HG03342 (cell line): ENCODE measurements at regions not wholly inside any gene's neighbourhood (a gene's known extent, or its start where the extent isn't known, plus 50 kb on each side); places are given as distances from the start of the nearest gene placed in this dataset.

ENCODE experiments used
- ATAC-seq: cut with Tn5 transposase; IDR thresholded peaks from one replicate; pipeline ENCODE4 v1.9.1; 2021; ENCODE audit warnings: mild to moderate bottlenecking, moderate library complexity; ENCODE audit not compliant: unreplicated experiment

DNA sequence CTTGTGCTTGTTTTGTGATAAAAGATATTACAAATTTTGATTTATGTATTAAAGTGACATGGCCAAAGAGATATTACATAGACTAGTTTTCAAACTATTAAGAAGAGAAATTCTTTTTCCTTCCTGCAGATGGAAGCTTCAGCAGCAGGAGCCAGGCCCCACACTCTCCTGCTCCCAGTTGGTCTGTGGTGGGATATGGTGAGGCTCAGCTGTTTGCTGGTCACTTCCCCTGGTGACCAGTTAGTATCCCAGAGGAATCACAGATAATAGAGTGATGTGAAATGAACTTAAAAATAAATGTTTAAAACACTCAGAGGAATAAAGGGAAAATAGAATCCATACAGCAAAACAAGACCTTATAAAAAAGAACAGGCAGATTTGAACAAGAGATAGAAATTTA, 154.7 kb downstream of the KTN1 start:
- ATAC-seq: no peak

DNA sequence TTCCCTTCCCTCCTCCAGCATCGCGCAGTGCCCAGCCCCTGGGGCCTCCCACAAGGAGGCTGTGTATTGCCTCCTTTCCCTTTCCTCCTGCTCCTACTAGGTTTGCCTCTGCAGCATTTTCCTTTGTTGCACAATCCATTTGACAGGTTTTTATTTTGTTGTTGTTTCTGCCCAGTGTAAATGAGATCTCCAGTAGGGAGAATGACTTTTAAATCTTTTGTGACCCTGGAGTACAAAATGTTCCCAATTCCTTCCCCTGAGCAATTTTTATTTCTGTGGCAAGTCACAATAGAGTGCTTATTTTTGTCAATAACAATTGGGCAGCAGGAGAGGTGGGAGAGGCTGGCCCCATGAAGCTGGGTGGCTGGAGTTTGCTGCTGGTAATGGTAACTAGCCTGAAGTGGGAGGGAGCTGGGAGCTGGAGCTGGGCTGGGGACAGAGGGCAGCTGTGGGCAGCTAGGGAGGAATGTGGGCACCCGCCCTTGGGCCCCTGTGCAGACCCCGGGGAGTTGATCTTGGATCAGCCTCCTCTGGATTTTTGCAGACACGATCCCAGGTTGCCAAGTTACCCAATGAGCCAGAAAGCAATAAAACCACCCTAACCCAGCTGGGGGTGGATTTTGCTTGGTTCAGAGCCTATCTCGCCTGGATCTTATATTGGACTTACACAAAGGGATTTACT, 160.1 kb downstream of the KTN1 start:
- no peak for ATAC-seq

DNA sequence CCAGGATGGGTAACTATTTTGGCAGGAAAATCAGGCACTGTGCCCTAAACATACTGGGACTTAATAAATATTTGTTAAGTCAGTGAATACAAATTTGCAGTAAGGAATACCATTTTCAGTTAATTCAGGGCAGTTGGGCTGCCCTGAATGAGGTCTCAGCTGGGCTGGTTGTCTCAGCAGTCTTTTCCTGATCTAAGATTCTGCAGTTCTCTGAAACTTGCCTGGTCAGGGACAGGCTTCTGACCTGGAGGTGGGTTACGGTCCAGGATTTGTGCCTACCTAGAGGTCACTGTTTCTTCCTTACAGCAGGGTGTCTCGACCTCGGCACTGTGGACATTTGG, 160.6 kb downstream of the KTN1 start:
- no peak for ATAC-seq

DNA sequence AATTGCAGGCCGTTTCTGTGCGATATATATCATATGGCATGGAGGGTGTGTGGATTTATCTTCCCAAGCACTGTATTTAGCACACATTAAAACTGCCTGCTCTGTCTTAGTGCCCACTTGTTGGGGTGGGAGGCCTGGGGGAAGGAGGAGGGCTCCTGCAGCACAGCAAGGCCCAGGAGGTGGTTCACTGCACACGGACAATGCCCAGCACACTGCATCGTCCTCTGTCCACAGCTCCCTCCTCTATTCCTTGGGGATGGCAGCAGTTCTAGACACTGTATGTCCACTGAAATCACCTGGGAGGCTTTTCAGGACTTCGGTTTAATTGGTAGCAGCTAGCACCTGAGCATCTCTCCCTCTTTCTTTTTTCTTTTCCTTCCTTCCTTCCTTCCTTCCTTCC, 161.2 kb downstream of the KTN1 start:
- ATAC-seq: no peak

DNA sequence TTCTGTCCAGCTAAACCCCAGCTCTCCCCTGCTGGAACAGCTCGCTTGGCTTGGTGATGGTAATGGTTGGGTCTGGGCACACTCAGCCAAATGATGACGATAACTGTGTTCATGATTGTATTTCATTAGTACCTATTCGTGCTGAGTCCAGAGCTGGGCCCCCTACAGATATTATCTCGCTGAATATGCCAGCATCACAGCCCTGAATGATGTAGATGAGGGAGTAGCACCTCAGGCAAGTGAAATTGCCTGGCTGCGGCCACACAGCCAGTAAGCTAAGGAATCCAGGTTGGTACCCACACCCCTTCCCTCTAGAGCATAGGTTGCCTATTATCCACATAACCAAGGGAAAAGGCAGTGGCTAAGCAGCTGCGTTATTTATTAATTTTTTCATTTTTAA, 163.5 kb downstream of the KTN1 start:
- no peak for ATAC-seq

DNA sequence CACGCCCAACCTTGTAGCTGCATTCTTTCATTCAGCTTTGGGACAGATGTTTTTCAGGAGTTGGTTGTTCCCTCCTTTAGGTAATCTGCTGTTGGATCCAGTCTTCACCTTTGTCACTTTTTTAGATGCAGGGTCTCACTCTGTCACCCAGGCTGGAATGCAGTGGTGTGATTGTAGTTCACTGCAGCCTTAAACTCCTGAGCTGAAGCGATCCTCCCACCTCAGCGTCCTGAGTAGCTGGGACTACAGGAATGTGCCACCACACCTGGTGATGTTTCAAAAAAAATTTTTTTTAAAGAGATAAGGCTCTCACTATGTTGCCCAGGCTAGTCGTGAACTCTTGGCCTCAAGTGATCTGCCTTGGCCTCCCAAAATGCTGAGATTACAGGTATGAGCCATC, 164.3 kb downstream of the KTN1 start:
- ATAC-seq: no peak

DNA sequence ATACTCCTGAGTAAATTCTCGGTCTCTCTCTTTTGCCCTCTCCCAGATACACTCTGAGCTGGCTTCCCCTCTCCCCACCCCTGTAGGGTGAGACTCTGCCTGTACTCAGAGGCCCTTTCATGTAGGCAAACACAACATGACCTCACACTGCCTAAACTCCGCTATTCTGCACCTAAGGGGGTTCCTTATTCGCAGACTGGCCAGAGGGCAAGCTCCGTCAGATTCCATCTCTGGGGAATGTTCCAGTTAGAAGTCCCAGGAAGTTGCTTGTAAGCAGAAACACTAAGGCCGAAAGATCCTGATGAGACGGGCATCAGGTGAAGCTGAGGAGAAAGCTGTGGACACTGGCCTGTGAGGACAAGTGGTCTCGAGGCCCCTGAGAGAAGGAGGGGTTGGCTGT, 165.9 kb downstream of the KTN1 start:
- ATAC-seq: no peak

DNA sequence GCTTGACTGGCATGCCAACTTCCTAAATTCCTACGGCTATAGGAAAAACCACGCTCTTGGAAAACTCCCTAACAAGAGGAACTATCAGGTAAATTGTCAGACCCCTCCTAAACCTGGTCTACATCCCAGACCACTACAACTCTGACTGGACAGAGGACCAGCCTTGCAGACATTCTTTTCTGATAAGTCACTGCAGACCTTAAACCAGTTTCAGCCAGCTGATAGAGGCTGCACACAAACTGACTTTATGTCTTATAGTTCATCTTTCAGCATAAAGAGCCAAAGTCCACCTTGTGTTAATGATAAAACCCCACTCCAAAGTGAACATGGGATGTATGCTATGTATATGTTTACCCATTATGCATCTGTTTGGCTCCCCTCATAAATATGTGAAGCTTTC, 166.6 kb downstream of the KTN1 start:
- ATAC-seq: no peak

DNA sequence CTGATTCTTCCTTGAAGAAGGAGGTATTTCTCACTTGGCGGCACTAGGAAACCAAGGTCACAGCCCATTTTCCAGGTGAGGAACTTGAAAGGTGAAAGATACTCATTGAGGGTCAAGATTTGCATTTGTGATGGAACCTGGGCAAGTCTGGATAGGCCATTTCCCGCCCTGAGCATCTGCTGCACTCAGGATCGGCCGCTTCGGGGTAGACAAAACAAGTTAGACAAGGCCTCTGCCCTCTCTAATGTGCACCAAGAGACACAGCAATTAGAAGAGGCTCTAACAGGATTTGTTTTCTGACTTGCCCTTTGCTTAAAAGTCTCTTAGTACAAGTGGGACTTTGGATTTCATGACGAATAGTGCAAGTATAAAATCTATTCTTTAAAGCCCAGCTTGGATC, 167.2 kb downstream of the KTN1 start:
- ATAC-seq: no peak

DNA sequence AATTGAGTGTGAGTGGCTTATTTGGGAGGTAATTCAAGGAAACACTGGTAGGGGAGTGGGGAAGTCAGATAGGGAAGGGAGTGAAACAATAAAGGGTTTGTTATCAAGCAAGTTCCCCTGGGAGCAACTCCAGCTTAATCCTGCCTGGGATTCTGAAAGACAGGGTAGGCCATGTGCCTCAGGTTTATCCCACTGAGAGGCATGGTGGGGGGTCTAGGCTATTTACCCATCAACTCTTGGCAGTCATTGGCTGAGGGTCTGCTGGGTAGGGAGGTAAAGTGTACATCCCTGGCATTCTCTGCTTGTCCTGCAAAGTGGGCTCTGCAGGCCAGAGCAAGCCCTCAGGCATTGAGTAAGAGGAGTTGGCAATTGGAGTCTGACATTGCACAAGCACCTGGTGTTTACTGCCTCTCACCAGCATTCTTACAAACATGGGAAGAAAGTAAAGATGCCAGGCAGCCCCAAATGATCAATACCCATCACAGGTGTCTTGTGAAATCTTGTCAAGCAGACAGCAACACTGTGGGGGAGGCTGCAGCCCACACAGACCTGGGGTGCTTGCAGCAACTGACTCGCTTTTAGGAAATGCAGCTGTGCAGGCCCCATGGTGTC, 169.3 kb downstream of the KTN1 start:
- ATAC-seq: no peak

DNA sequence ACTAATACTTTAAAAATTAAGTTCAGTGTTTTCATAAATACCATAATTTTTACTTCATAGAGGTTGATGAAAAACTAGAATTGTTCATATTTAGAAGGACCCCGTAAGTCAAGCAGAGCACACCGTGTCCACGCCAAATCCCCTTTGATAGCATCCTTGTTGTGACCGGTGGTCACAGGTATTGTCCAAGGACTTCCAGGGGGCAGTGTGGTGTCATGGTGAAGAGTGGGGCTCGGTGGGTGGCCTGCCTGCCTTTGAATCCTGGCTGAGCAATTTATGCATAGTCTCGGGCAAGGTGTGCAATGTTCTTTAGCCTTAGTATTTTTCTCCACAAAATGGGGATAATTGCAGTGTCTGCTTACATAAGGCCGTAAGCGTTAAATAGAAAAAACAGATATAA, 169.9 kb downstream of the KTN1 start:
- ATAC-seq: no peak

DNA sequence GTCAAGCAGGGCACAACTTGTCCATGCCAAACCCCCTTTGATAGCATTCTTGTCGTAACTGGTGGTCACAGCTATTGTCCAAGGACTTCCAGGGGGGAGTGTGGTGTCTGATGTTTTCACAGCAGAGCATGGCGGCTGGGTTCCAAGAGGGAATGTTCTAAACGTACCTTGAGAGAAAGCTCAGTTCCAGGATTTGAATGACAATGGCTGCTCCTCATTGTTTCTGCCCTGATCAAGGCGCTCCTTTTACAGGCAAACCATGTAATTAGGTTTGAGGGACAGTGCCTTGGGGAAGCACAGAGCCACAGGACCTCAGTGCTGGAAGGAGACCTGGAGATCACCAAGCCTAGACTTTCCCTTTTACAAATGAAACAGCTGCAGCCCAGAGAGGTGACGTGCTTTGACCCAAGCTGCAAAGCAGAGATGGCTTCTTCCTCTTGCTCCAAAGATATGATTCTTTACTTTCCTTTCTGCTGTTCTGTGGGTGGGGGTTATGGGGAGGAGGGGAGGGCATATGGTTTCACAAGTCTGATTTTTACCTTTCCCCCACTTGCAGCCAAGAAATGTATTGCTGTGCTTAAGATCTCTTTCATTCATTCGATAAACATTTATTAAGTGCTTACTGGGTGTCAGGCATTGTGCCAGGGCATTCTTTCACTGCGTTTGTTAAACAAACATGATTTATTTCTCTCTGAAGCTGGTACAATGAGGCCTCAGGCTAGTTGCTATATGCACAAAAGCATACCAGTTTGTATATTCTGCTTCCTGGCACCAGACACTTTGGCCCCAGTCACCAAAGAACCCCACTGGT, 172.8 kb downstream of the KTN1 start:
- no peak for ATAC-seq

DNA sequence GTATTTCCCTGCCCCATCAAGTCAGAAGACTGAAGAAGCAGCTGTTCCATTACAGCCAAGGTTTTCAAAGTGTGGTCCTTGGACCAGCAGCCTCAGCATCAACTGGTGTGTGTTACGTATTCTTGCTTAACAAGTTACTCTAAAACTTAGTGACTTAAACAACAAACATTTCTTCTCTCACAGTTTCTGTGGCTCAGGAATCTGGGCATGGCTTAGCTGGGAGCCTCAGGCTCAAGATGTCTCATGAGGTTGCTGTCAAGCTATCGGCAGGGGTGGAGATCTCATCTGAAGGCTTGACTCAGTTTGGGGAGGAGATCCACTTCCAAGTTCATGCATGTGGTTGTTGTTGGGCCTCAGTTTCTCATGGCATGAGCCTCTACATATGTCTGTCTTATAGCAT, 174.5 kb downstream of the KTN1 start:
- ATAC-seq: no peak

DNA sequence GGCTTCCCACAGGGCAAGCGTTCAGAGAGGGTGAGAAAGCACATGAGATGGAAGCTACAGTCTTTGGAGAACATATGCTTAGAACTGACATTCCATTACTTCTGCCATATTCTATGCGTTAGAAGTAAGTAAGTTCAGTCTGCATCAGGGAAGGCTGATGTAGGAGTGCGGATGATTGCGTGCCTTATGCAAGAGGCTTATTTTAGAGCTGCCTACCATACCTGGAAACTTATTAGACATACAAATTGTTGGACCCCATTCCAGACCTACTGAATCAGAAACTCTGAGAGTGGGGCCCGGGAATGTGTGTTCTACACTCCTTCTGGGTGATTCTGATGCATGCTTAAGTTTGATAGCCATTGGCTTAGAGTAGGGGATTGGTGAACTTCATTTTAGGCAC, 174.9 kb downstream of the KTN1 start:
- no peak for ATAC-seq

DNA sequence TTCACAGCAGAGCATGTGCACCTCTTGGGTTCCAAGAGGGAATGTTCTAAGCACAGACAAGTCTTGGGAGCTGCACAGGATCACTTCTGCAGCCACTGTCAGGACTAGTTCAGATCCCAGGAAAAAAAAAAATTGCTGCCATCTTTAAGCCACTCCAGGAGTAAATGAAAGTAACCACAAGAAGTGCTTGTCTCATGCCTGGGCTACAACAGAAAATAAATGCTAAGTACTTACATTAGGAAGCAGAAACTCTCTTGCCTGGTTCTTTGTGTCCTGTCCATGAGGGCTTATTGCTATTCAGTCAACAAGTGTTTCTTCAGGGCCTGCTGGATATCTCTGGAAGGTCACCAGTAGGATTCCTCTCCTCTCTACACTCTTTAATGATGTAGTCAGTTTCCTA, 176.1 kb downstream of the KTN1 start:
- no peak for ATAC-seq

DNA sequence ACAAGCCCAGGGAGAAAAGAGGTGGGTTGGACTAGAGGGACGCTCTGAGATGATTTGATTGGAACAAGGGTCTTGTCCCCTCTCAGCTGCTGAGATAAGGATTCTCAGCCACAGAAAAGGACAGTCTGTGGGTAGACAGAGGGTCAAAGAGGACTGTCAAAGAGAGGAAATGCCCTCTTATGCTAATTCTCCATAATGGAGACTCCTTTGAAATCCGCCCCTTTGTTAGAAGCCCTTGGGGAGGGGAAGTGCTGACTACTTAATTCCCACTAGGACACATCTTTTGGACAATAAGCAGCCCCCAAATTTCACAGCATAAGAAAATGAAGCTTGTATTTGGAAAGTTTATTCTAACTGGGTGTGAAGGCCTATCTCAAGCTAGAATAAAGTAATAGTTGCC, 176.6 kb downstream of the KTN1 start:
- no peak for ATAC-seq

DNA sequence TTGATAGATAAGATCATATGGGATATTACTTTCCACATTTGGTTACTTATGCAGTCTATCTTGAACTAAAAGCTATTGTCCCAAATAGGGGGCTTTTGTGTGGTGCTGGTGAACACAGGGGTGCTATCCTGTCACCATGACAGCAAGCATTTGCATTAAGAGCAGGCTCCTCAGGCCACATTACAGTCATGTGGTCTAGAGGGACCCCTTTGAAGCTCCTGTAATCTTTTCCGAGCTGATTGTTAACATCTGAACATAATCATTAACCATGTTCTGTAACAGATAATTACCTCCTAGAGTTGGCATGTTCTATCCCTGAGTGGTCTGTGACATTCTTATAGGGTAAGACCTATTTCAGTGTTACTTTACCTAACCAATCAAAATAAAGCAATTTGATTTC, 178.8 kb downstream of the KTN1 start:
- no peak for ATAC-seq

DNA sequence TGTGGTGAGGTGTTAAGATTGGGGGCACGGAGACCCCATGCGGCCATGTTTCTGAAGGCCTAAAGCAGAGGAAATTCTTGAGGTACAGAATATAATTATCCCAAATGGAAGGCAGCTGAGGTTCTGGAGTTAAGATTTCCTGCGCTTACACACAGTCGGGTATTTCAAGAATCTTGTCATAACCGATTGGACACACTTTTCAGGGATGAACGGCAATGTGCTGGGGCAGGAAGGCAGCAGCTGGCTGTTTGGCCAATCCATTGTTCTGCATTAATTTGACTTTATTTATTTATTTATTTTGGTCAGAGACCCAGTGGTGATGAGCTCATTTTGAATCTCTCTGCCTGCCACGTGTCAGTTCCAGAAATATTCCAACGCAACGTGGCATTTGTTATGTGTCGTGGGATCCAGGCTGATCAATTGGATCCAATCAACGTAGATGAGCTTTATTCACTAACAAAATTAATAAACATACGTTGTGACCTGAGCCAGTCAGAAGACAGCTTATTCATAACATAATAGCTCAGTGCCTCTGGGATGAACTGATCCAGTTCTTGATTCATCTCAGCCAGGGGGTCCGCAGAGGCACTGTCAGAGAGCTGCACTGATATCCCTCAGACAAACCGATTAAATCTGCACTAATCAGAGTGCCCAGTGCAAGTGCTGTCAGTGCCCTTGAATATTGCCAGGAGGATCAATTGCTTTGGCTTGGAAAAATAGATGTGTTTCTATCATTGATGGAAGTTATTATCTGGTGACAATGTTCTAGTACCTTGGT, 181.0 kb downstream of the KTN1 start:
- ATAC-seq: no peak

DNA sequence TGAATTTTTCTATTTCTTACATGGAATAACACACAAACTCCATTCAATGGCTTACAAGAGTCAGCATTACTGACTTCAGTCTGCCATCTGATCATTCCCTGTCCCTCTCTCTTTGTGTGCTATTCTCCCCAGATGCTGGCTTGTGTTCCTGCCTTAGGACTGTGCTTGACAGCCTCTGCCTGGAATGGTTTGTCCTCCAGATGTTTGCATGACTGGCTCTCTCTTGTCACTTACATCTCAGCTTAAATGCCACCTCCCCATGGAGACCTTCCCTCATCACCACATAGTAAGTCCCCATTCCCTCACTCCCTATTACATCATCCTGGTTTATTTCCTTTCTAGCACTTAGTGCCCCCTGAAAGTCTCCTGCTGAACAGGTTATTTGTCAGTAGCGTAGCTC, 181.6 kb downstream of the KTN1 start:
- ATAC-seq: no peak

DNA sequence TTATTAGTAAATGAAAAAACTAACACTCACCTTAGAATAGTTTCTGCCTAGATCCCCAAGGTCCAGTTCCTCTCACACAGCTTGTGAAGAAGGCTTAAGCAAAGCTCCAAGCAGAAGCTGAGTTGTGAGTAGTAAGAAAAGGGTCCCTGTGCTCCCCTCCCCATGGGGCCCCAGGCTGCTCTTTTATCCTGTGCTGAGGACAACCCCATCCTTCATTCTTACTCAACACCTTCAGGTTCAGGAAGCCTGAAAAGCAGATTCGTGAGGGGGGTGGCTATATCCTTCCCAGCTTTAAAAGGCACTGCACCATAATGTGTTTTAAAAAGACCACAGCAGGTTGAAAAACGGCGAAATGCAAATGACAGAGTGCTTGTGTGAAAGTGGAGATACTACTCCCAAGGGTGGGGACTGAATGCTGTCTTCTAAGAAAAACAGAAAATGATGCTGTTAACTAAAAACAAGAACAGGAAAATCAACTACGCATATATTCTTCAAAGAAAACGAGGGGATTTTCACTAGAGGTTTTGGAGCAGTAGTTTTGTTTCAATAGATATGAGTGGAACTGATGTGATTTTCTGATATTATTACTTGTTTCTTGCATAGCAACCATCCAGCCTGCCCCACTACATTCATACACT, 182.7 kb downstream of the KTN1 start:
- no peak for ATAC-seq

DNA sequence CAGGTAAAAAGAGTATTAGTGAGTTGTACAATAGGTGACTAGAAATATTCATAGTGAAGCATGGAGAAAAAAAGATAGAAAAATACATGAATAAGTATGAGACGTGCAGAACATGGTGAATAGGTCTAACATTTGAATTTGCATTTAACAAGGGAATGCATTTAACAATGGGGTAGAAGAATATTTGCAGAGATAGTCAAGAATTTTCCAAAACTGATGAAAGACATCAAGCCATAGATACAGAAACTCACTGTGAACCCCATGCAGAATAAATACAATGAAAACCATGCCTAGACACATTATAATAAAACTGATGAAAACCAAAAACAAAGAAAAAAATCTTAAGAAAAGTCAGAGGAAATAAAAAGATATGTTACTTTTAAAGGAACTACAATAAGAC, 184.8 kb downstream of the KTN1 start:
- no peak for ATAC-seq
